ELF-1 (cell line): ENCODE measurements at regions not wholly inside any gene's neighbourhood (a gene's known extent, or its start where the extent isn't known, plus 50 kb on each side); places are given as distances from the start of the nearest gene placed in this dataset.

Source experiments
- DNase-seq: peaks from one replicate; pipeline ENCODE4 v3.0.0-alpha.2; 2016; ENCODE audit warnings: low read depth, low spot score

DNA sequence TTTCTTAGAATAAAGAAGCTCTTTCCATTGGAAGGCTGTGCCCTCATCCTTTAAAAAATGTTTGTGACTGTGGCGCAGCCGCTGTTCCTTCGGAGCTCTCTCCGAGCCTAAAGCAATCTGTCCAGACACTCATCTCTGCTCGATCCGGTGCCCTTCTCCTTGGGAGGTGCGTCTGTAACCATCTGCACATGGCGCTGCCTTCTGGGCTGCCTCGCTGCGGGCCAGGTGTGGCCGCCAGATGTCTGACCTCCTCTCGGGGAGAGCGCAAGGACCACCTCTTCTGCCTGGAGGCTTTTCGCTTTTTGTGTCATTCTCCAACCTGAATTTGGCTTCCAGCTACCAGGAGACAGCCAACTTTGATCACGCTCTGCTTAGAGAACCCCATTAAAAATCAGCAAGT, 153.4 kb upstream of the PTCH1 start:
- peak; percentile 34 for DNase-seq

DNA sequence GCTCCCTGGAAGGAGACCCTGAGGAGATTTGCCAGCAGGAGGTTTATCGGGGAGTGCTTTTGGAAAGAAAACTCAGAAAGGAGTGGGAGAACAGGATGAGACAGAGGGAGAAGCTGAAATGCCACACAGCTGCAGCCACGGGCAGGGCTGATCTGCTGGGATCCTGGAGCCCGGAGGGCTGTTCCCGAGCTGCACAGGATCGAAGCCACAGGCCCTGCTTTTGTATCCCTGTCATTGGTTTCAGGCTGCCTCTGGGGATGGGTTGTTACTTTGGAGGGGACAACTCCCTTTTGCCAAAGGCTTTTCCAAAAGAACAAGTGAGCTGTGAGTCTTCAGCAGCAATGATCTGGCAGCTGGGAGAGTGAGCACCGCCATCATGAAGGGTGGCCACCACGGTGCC, 152.5 kb upstream of the PTCH1 start:
- peak; percentile 46 for DNase-seq

DNA sequence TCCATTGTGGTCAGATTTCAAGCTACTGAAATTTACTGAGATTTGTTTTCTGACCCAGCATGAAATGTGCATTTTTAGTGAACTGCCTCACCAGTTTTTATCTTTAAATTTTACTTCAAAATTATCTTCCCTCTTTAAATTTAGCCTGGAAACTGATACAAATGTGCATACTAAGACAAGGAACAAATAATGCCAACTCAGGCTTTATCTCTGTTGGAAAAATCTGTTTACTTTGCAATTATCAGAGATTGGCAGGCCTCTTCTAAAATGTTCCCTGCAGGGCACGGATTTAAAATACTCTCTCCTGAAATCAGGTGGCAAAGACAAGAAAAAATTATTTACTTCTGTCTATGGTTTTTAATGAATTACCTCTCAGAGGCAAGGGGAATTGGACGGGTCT, 151.0 kb upstream of the PTCH1 start:
- no peak for DNase-seq

DNA sequence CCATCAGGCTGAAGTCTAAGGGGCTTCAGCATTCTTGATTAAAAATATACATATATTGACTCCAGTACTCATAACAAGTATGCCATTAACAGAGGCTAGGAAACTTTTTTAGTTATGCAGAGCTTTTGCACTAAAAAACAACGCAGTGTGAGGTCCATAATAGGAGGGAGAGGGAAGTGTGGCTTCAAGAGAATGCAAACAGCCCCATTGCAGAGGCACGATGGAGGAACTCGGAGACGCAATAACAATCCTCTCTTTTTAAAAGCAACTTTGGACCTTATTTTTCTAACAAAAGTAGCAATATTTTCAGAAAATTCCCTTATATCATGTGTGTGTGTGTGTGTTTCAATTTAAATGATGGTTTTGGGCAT, 150.0 kb upstream of the PTCH1 start:
- DNase-seq: no peak

DNA sequence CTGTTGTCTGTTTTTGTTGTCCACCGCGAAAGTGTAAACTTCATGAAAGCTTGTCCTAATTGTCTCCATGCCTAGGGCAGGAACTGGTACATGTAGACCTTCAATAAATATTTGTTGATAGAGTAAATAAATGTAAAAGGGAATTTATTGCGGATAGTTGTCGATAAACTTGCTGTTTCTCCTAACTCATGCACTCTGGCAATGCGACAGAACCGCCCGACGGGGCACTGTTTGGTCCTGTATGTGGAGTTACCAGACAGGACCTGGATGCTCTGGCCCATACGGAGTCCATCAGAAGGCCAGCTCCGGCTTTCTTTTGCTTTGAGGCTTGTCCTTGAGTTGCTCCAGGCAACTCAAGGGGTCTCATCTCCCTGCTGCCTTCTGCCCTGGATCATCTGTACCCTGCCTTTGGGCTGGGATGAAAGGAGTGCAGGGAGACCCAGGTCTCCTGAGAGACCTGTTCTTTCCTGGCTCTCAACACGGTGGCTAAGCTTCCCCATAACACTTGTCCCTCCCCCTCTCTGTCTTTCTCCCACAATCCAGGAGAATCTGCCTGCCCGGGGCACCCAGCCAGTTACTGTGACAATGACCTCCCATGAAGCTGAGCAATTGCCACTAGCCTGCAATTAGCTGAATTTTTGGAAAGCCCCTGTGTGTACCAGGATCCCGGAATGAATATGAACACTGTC, 149.5 kb upstream of the PTCH1 start:
- peak; percentile 70 for DNase-seq

DNA sequence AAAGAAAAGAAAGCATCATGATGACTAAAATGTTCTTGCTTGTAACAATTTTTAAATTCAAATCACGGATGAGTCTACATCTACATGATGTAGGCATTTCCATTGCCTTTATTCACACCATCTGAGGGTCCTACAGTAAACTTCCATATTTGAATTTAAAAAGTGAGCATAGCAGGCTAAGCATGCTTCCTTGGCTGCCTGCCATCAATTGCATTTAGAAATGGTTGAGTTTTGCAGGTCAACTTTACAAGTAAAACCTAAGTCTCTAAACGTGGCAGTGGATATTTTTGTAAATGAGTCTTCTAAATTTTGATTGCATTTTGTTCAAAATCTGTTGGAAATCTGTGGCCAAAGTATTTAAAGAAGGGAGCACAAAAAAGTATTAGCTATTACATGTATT, 136.5 kb upstream of the PTCH1 start:
- no peak for DNase-seq

DNA sequence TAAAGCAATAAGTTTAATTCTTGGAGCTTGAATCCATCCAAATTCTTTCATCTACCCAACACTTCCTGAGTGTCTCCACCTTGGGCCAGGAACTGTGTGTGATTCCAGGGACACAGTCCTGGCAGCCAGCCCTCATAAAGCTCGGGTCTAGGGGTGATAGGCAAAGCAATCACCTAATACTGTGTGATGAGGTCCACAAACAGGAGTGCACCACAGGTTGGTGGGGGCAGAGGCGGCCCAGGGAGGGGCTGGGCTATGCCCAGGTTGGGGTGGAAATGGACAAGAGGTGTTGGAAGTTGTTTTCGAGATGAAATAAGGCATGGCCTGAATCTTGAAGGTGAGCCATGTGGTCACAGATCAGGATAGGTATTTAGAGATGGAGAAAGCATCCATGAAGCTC, 133.9 kb upstream of the PTCH1 start:
- DNase-seq: no peak

DNA sequence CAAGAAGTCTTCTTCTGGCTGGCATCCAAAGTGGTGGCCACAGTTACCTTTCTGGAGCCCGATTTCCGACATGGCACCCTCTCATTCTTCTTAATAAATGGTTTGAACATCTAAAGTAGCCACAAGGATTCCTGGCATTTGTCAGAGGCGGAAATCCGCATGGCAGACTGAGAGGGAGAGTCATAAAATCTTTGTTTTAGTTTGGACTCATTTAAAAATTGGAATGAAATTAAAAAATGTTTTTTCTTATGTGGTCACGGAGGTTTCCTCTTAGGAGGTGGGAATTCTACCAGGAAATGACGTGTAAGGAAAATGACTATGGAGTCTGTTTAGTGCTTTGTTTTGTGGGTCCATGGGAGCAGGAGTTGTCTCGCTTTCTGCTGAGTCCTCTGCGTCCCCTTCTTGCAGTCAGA, 133.0 kb upstream of the PTCH1 start:
- no peak for DNase-seq

DNA sequence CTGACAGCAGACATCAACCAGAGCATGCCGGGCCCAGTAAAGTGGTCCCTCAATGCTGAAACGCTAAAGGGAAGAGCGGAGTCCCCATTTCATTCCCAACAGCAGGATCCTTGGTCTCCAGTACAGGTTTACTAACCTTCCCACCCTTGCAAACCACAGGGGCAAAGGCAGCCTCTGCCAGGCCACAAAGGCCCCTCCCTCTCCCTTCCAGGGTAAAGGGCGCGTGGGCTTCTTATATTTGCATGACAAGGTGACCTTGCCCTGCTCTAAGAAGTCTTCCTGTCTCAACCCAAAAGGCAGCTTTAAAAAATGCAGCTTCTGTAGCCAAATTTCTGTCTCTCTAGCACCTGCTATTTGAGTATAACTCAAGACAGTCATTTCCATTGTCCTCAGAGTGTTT, 131.5 kb upstream of the PTCH1 start:
- no peak for DNase-seq

DNA sequence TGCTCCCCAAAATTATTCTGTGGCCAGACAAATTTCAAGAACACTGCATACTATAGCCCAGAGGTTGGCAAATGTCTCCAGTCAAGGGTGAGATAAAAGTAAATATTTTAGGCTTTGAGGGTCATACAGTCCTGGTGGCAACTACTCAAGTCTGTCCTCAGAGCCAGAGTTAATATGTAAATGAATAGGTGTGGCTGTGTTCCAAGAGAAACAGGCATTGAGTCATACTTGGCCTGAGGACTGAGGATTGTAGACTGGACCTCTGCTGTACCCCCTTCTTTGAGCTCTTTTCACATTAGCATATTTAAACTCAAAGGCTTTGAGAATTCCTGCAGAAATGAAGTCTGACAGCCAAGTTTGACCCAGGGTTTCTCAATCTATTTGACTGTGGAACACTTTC, 129.2 kb upstream of the PTCH1 start:
- no peak for DNase-seq

DNA sequence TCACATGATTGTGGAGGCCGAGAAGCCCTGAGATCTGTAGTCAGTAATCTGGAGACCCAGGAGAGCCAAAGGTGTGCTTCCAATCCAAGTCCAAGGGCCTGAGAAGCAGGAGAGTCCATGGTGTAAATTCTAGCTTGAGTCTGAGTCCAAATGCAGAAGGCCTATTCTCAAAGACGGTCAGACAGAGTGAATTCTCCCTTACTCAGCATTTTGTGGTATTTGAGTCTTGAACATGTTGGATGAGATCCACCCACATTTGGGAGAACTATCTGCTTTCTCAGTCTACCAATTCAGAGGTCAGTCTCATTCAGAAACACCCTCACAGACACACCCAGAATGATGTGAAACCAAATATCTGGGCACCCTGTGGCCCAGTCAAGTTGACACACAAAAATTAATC, 128.8 kb upstream of the PTCH1 start:
- no peak for DNase-seq

DNA sequence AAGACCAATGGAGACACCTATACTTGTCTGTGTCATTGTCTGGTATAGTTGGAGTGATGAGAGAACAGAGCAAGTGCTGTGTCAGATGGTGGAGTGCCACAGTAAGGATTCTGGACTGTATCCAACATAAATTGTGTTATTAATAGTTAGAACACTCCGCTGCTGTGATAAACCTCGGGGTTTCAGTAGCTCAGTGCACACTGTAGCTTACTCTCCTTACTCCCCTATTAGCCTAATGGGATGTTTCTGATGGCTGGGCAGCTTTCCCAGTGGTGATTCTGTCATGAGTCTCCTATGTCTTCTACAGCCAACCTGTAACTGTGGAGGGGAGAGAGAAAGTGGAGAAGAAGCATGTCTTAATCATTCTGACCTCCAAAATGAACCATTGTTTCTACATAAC, 127.6 kb upstream of the PTCH1 start:
- no peak for DNase-seq

DNA sequence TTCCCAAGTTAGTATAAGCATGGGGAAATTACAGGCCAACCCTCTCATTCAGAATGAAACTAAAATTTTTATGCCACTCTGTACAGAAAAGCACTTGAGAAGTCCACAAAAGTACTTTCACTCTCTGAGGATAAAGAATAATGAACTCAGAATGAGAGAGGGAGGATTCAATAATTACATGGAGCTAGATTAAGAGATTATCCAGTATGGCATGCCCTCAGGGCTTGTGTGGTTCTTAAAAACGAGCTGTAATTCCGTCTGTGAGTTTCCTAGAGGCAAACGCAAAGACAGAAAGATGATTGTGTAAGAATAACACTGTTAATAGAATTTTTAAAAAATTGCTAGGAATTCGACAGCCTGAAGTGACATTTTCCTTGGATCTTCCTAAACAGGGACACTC, 126.8 kb upstream of the PTCH1 start:
- no peak for DNase-seq

DNA sequence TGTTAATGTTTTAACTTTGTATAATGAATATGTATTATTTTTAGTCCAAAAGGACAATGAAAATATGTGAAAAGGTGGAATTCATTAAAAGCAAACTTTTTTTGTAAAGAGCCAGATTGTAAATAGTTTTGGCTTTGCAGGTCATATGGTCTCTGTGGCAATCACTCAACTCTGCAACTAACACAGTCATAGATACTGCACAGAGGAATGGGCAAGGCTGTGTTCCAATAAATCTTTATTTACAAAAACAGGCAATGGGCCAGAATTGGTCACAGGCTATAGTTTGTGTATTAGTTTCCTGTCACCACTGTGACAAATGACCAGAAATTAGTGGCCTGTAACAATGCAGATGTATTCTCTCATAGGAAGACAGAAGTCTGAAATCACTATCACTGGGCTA, 125.4 kb upstream of the PTCH1 start:
- DNase-seq: no peak

DNA sequence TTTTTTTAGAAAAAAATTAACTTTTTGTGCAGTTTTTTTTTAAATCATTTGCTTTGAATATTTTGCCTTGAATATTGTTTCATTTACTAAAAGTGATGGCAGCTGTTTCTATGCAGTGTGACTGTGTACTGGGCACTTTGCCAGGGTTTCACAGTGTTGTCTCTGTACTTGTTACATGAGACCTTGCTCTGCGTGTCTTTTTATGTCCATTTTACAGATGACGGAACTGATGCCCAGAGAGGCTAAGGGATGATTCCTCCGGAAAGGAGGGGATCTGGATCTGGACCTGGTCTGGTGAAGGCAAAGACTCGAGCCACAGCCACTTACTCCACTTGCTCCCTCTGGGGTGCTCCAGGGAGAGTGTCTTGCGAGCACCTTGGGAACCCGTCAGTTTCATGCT, 124.8 kb upstream of the PTCH1 start:
- DNase-seq: no peak

DNA sequence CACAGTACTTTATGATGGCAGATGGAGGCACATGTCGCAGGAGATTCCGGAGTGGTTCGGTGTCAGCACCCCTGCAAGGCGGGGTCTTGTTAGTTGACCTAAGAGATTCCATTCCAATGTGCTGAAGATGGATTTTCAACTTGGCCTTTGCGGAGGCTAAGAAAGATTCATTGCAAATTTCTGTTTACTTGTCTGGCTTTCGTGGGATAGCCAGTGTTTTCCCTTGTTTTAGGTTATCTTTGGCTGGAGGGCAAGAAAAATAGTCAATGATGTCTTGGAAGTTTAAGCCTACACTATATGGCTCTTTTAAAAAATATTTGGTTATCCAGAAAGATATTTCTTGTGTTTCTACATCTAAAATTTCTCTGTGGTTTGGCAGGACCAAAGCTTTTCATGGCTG, 123.6 kb upstream of the PTCH1 start:
- no peak for DNase-seq

DNA sequence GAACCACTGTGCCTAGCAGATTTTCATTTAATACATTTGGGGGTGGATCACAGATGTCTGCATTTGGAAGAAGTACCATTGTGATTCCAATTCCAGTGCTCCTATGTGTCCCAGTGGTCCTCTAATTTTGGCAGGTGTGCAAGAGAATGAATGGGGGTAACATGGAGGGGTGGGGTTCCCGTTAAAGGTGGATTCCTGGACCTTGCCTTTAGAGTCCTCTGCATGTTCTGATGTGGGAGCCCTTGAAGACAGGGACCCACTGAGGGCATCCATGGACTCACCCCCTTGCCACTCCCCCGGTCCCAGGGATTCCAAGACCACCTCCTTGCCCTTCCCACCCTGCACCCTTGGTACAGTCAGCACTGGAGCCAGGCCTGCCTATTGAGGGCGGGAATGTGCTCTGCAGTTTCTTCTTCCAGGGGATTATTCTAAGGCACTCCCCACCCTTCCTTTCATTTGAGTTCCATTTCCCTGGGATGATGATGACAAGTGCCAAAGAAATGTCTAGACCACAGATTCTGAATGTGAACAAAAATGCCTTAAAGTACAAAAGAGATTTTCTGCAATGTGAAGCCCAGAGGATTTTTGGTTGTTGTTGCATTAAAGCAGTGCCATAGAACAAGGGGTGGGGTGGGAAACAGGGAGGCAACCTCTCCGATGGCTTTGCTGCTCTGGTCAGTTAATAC, 119.4 kb upstream of the PTCH1 start:
- DNase-seq: no peak

DNA sequence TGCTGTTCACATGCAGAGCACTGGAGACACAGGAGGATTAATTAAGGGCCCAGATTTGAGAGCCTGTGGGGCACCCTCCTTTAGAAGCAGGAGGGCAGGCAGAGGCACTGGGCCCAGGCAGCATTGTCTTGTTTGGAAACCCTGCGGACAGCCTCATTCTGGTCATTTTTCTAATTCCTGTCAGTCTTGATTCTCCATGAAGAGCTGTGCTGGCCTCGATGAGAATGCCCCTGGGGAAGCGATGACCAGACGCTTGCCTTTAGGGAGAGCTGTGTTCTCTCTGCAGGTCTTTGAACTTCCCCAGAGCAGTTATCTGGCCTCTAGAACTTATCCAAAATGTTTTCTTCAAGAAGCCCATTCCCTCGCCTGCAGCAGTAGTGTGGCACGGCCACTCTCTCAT, 117.8 kb upstream of the PTCH1 start:
- DNase-seq: peak; percentile 88

DNA sequence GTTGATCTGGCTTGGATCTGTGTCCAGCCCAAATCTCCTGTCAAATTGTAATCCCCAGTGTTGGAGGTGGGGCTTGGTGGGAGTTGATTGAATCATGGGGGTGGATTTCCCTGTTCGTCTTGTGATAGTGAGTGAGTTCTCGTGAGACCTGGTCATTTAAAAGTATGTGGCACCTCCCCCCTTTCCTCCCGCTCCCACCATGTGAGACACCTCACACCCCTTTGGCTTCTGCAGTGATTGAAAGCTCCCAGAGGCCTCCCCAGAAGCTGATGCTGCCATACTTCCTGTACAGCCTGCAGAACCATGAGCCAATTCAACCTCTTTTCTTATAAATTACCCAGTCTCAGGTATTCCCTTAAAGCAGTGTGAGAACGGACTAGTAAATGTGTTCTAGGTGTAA, 117.3 kb upstream of the PTCH1 start:
- DNase-seq: peak; percentile 54

DNA sequence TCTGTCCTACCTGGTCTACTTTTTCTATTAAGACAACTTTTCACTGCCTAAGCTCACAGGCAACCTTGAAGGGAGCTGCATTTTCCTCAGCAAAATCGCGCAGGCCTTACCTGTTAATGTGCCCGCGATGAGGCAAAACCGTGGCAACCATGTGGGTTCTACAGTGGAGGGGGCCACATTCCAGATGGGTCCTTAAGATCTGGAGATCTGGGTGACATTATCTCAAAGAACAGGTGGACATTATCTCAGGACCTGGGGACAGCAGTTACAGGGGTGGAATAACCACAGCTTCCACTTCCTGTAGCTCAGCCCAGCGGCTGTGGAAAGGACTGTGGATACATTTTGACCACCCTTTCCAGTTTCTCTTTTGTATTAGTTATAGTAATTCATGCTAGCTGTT, 112.8 kb upstream of the PTCH1 start:
- no peak for DNase-seq

DNA sequence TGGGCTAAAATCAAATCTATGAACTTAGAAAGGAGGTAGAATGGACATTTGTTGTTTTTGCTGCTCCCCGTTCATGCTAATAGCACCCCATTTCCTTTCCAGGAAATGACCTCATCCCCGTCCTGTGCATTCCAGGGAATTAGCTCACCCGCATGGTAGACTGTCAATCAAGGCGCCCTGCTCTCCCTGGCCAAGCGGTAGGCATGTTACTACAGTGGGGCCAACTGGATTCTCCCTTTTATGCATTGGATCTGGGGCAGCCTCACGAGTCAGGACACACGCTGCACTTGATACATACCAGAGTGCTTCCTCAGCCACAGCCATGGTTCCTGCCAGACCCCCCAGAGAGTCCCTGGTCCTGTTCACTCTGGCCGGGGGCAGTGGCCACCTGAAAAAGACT, 111.0 kb upstream of the PTCH1 start:
- peak; percentile 31 for DNase-seq

DNA sequence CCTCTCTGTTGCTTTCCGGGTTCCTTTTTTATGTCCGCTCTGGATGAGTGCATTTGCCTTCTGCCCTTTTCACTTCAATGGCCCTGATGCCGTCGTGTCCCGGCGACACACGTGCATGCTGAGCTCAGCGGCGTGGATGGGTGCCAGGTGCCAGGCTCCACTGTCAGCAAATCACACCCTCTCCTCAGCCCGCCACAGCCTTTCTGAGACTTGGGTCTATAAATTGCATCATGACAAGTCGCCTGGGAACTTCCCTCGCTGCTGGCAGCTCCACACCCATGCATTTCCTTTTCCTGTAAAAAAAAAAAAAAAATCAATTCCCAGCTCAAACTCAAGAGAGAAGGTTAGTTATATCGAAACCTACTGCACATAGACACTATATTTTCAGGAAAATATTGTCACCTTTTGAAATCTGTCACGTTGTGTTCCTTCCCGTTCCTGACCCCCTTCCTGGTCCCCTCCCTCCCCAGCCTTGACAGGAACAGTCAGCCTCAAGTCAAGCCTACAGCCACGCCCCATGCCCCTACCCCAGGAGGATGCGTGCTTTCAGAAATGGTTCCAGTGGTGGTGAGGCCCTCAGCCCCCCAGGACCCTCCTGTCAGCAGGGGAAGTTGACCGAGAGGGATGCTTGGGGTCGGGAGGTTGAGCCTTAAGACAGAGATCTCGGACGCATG, 110.3 kb upstream of the PTCH1 start:
- DNase-seq: no peak

DNA sequence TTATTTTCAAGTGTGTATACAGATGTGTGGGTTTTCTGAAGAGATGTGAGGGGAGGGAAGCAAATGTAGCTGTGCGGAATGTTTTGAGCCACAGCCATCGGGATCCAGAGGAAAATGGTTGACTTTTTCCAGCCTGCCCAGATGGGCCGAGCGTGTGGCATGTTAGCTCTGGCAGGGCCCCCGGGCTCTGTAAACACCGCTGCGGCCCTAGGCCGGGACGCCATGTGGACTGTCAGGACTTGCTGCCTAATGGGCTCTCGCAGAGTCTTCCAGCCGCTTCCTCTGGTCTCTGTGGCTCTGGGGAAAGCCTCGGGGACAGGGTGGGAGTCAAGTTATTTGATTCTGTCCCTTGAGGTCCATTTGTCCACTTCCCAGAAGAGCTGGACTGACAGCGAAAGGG, 109.6 kb upstream of the PTCH1 start:
- DNase-seq: peak; percentile 32
